Embryonic facial prominence (tissue), 1 donor: ENCODE measurements at regions not wholly inside any gene's neighbourhood (a gene's known extent, or its start where the extent isn't known, plus 50 kb on each side); places are given as distances from the start of the nearest gene placed in this dataset.

Experiments
- DNase-seq: peaks from one replicate; pipeline ENCODE4 v3.0.0-alpha.2; 2016; ENCODE audit errors: extremely low spot score

DNA sequence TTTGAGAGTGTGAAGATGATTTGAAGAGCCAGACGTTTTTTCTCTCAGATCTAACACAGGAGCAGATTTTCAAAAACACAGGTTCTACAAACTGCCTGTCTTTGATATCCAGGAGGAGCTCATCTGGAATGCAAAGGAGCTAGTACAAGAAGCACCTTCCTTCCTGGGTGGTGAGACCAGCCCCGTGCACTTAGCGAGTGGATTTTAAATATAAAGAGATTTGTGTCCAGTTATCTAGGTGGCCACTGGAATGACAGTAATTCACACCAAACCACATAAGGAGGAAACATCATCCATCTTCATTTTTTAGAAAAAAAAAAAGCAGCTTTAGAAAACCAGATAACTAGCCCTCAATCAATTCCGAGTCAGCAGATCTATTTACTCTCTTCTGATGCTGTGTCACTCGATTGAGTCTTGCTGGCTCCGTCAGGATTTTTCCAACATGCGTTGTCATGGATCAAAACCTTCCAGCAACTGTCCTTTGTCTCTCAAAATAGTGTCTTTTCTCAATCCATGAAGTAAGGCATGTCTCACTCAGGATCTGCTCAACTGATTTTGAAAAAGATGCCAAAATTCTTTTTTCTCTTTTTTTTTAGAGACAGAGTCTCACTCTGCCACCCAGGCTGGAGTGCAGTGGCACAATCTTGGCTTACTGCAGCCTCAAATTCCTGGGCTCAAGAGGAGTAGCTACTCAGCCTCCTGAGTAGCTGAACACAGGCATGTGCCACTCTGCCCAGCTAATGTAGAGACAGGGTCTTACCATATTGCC lies 451.2 kb upstream of the PSMD7 start:
- no peak for DNase-seq

DNA sequence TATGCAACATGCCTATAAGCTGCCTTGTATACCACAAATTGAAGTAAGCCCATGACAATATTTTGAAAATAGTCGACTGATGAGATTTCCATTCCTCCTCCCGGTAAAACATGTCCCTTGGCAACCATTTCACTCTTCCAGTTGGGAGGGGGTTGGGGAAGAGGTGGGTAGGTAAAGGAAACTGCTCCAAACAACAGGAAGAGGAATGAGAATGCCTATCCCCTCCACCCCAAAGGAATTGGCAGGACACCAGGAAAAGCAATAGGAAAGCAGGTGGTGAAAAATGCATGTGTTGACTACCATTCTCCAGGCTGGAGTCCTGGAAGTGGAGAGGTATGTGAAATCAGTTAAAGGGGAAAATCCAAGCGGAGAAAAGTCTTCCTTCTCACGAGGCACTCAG lies 455.9 kb upstream of the PSMD7 start:
- DNase-seq: no peak

DNA sequence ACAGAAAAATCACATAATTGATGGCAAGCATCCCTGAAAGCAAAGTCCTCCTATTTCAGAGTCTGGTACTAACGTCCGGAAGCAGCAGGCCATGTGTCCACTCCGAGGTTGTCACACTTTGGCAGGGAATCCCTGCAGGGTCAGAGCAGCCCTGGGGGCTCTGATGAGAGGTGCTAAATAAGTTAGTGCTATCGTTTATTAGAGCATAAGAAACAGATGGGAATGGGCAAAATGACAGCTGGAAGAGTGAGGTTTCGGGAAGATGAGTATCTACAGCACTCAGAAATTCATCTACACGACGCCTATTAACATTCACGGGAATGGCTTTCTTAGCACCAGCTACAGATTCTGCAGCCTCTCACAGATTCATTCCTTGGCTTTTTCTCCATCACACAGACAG lies 465.4 kb upstream of the PSMD7 start:
- no peak for DNase-seq

DNA sequence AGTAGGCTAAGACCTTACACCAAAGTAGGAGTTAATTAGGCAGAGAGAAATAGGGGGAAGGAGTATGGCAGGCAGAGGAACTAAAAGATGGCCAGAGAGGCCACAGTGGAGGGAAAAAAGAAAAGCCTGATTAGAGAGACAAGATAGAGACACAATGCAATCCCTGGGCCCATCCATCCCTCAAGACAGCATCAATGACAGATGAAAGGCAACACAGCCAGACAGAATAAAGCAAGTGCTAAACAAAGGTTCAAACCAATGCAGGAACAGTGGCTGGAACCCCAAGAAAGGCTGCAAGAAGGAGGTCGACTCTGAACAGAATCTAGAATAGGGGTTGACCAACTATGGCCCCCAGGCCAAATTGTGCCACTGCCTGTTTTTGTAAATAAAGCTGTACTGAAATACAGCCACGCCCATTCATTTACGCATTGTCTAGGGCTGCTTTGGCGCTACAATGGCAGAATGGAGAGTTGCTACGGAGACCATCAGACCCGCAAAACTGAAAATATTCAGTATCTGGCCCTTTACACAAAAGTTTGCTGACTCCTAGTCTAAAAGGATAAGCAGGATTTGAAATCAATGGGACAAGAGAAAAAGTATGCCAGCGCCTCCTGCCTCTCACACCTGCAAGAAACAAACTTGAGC lies 473.3 kb upstream of the PSMD7 start:
- no peak for DNase-seq

DNA sequence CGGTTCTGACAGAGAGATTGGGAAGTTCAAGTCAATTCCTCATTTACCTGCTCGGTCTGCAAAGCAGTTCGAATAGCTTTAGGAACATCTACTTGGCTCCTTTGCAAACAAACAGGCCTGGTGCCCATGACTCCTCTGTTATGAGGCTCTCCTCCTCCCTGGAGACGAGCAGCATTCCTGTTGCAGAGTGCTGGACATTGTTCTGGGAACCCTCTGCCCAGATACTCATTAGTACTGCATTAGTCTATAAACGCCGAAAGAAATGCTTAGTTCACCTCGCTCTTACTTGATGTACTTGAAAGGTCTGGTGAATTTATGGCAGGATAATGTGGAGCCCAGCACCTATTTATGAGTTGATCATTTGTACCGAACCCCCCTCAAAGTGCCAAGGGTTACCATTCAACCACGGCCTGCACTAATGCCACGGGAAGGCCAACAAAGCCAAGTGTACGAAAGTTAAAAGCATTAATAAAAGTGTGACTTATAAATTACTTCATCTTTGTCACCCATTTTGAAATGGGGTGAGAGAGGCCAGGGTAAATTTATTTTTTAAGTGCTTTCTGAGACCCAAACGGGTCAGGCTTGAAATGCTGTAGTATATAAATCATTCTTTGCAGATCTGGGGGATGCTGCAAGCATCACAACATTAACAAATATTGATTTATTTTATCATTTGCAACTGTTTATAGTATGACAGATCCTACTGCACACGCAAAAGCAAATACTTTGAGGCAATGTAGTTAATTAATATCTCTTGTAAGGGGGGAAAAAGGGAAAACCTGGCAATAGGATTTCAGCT lies 478.9 kb upstream of the PSMD7 start:
- no peak for DNase-seq

DNA sequence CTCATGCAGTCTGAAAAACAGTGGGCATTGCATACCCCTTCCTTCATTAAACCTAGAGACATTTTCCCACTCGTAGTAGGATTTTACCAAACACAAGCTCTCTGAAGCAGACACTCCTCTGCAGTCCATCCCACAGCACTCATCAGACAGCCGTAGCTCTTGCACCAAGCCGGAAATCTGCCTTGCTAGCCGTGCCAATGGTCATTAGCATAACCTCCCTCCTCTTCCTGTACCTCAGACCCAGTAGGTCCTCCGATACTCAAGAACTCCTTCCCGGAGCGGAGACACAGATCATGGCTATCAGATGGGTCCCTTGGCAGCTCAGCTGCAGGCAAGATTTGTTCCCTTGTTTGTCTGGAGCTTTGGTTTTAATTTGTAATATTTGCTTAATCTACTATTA lies 483.1 kb upstream of the PSMD7 start:
- no peak for DNase-seq

DNA sequence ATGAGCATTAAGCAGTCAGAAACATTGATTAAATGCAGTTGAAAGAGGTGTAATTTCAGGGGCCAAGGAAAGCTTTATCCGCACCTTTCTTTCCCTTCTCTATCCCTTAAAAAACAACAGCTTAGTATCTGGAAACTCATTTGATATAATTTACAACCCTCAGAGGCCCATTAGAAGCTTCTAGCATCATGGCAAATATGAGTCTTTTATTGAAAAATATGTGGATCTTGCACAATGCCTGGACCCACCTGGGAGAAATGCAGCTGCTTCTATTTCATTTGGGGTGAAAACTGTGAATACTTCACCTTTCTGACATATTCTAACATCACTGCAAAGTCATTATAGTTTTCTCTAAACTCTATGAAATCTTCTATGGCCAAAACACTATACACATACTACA lies 492.2 kb upstream of the PSMD7 start:
- DNase-seq: no peak

DNA sequence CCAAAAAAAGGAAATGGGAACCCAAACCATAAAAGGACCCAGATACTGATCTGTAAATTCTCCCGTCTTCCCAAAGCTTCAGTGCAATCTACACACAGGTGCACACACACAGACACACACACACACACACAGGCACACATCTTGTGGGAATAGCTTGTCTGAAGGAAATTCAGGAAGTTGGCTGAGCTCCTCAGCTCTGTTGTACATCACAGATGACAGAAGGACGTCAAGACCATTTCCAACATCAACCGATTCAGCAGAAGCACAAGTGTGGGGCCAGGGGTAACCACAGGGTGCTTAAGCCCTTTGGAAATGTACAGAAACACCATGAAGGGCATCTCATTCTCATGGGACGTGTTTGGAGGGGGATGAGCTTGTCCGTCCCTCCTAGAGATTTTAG lies 498.1 kb upstream of the PSMD7 start:
- no peak for DNase-seq

DNA sequence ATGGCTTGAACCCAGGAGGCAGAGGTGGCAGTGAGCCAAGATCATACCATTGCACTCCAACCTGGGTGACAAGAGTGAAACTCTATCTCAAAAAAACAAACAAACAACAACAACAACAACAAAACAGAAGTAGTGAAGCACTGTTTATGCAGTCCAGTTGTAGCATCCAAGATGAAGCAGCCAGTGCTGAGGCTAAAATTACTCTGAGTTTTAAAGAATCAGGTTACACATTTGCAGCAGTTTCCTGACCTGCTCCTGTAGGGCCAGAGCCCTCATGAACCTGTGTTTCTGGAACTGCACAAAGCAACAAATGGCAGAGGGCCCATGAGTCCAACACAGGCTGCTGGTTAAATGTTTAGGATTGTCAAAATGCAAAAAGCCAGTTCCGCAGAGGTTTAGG lies 499.5 kb upstream of the PSMD7 start:
- DNase-seq: no peak

DNA sequence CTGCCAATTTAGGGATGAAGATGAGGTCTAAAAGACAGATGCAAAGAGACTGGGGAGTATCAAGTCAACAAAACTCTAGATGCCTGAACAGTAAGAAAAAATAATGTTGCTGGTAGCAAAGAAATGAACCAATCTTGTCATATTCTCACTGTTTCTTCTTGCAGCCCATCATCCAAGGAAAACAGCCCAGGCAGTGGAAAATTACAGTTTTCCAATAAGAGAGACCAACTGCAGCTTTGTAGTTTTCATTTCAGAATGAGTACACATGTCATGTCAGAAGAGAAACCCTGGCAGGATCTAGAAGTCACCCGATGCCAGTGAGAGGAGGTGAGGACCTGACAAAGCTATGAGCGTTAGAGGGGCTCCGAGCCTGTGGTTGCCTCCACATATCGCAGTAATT lies 500.4 kb upstream of the PSMD7 start:
- no peak for DNase-seq

DNA sequence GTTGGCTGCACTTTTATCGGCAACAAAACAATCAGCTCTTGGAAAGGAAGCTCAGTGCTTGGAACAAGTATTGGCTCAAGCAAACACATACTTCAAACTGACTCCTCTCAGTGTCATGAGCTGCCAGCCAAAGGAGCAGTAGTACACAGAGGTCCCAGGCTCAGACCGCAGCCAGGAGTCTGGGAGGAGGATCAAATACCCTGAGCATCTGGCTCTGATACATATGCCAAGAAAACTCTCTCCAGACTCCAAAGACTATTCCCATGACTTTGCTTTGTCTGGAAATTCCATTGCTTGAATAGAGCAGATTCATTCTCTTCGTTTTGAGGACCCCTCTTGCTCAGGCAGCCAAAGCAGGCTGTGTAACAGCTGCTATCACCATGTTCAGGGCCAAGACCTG lies 501.6 kb upstream of the PSMD7 start:
- DNase-seq: peak; percentile 25

DNA sequence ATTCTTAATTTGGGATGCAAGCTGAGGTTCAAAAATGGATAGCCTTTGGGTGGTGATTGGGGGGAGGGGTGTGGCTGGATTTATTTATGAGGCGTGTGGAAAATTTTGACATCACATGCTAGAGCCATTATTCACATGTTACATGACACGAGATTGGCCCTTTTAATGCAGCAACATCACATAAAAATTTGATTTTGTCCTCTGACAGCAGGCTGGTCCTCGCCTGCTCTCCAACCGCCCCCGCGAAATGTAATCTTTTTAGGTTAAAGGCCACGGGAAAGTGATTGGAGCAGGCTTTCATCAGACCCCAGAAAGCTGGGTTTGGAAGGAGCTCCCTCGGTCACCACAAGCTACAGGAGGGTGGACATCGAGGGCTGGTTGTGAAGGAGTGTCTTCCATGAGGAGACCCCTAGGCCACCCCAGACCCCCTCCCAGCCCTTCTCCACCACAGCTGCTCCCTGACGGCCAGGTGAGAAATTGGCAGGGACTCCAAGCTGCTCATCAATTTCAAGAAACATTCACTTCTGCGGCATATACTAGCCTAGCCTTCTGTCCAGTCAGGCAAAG lies 502.7 kb upstream of the PSMD7 start:
- no peak for DNase-seq

DNA sequence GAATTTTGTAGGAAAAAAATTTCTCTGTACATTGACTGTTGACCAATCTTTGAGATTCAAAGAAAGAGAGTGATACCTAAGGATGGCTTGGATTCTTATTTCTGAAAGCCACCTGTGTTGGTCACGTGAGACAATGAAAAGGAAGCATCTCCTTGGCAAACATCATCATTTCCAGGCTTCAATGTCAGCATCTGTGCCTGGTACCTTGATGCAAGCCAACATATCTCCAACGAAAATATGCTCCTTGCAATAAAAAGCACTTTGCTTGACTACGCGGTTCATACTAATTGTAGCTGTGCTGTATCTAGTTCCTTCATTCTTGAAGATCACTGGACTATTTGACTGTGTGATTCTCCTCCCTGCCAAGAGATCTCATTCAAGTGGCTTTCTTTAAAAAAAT lies 503.4 kb upstream of the PSMD7 start:
- DNase-seq: no peak

DNA sequence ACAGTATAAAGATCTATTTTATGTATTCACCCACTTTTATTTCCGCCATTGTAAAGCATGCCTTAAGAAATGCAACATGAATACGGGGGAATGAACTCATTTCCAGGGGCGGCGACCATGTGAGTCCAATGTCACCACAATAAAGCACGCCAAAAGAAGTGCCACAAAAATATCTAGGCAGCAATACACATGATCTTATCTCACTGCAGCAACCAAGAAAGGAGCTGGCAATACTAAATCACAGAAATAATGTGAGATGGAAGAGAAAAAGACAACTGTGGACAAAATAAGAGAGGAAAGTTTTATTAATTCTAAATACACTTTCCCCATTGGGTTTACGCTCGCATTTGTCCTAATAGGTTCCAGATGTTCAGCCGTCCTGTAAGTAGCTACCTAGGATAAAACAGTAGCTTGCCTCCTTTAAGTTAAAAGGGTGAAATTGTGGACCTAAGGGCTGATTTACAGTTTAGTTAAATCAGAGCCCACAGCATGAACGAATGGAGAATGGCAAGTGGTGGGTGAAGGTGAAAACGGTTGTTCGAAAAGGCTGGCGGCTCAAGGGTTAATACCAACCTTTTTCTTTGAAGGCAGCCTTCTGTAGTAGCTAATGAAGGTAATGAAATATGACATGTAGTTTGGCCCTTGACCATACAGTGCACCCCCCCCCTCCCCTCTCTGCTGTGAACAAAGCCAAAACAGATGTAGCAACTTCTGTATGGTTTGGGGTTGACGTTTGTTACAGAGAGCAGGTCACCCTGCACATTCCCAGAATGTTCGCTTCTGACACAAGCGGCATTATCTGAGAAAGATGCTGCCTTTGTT lies 504.2 kb upstream of the PSMD7 start:
- DNase-seq: peak; percentile 34

DNA sequence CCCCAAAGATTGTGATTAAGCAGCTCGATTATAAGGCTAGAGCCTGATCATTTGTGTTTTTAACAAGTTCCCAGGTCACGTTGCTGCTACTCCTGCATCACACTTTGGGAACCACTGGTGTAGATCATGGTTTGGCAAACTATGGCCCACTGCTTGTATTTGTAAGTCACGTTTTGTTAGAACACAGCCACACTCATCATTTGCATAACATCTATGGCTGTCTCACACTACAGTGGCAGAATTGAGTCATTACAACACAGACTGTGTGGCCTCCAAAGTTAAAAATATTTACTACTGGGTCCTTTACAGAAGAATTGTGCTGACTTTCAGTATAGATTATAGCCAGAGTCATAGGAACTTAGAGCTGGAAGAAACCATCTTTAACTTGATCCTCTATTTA lies 515.3 kb upstream of the PSMD7 start:
- no peak for DNase-seq

DNA sequence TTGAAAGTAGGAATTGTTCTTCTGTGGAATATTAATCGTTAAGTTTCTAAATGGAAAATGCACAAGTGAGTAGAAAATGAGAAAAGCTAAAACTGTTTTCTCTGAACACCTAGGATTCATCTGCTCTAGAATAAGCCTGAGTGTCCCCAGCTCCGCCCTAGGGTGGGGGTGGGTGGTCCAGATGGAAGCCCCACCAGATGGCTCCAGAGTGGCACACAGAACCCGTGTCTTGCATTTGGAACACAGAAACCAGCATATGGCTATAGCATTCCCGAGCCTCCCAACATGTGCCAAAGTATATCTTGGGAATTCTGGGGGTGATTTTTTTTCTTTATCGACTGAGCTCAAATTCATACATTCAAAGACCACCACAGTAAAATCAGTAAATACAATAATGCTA lies 517.7 kb upstream of the PSMD7 start:
- DNase-seq: no peak

DNA sequence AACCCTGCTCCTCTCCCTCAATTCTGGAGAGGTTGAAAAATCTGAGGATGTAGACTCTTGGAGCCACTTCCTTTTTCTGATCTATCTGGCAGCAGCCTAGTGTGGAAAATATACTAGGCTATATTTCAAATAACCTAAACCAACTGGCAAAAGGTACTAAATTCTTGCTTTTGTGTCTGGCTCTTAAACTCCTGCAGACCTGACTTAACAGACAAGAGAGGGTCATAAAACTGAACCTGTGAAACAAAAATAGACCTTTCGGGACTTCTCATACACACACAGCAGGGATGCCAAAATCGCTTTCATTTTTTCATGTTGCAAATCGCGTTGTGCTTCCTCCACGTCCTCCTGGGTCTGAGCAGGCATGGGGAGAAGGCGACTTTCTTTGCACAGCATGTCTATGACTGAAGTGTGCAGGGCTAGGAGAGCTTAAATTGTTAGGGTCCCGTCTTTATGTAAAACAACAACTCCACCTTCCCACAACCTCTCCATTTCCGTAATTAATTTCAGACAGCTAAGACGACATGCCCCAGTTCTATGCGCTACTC lies 520.7 kb upstream of the PSMD7 start:
- DNase-seq: no peak

DNA sequence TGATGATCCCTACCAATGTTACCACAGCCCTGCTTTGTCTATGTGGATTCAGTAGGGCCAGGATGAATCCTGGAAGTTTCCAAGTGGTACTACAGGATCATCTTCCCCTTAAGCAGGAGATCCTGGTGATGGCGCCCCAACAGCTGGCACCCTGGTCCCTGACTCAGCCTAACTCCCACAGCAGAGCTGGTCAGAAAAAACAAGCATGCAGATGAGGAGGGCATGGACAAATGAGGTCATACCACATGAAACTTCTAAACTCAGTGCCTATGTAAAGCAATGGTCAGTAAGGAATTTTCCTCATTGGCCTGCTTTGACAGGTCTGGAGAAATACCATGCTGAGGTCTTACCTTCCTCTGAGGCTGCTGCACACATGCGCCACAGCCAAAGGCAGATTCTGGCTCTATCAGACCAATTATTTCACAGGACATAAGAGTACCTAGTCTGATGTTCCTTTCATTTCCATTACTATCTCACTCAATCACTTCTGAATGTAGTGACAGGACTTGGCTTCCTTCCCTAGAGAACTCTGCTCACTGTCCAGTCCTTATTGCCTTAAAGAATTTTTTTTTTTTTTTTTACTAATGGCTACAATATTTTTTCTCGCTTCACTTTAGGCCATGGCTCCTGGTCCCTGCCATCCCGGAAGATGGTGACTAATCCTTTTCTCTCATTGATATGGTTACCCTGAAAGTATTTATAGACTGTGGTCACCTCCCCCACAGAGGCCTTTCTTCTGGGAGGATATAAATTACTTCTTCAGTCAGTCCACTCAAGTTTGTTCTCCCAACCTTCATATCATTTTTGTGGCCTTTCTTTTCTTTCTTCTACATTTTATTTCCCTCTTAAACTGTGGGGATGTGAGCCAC lies 525.2 kb upstream of the PSMD7 start:
- DNase-seq: no peak

DNA sequence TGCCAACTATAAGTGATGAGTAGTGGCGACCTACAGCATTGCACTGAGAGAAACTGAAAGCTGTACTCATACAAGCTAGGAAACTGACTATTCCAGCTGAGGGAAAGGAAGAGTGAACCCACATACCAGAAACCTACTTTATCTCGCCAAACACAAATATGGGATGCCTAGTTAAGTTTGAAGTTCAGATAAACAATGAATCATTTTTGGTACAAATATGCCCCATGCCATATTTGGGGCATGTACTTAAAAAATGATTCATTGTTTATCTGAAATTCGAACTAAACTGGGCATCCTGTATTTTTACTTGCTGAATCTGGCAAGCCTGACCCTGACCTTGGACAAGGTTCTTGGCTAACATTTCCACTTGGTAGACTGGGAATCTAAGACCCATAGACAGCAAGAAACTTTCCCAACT lies 527.8 kb upstream of the PSMD7 start:
- DNase-seq: no peak

DNA sequence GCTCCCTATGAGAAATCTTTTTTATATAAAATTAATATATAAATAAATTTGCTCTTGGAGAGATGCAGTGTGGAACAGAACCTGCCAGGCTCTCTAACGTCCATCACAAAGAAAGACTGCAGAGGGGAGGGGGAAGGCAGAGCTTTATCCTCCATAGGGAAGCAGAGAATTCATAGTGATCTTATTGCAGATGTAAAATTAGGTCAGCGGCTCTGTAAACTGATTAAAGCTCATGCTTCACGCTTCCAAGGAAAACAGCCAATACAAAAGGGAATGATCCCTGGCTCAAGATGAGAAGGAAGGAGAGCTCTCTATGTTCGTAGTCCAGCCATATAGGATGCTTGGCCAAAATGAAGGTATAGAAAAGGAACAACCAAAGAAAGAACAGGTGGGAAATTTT lies 532.3 kb upstream of the PSMD7 start:
- no peak for DNase-seq
